MM.1S (cell line): ENCODE measurements at regions not wholly inside any gene's neighbourhood (a gene's known extent, or its start where the extent isn't known, plus 50 kb on each side); places are given as distances from the start of the nearest gene placed in this dataset.

ENCODE experiments used
- CTCF ChIP-seq: fragments of 300-600 bp; sonication (generic); IDR thresholded peaks from 2 replicates; pipeline ENCODE4 v1.5.1; 2016; ENCODE audit warnings: antibody characterized with exemption, low read length, mixed read lengths
- EZH2 ChIP-seq: fragments of 300-600 bp; sonication (generic); optimal IDR thresholded peaks from 2 replicates; pipeline ENCODE3; 2017; ENCODE audit warnings: low read depth, mild to moderate bottlenecking, antibody characterized with exemption, low read length, mixed read lengths

- TF ChIP-seq EZH2 (no peak), CTCF (no peak)
These were observed 966.8 kb downstream of the SLITRK5 start for GRCh38 chr13:88637935-88638334.
